ENCODE measurements at regions not wholly inside any gene's neighbourhood (a gene's known extent, or its start where the extent isn't known, plus 50 kb on each side); places are given as distances from the start of the nearest gene placed in this dataset.
"Not testable (repeated sequence)": the region's sequence is repeated elsewhere in the genome, so short reads cannot be mapped to it uniquely, and the experiment has no call there.

- H3K27me3 ChIP-seq (ENCODE audit: insufficient read depth); H3K4me3 ChIP-seq (ENCODE audit: low read depth in 2 of 2, low read length in 1 of 2); H3F3A ChIP-seq (replicated peaks; ENCODE audit: insufficient read depth); H3K9me2 ChIP-seq; H3K79me2 ChIP-seq (ENCODE audit: insufficient read depth); H3K9ac ChIP-seq; DNase-seq; H3K36me3 ChIP-seq (replicated peaks in 1 of 2; ENCODE audit: control insufficient read depth in 1 of 2, insufficient read depth in 2 of 2, low read length in 1 of 2); H3K9me3 ChIP-seq; H3K27ac ChIP-seq (ENCODE audit: low read depth in 2 of 2, low read length in 1 of 2); H3K4me1 ChIP-seq (ENCODE audit: control insufficient read depth in 1 of 2, insufficient read depth in 2 of 2, low read depth in 1 of 2, low read length in 1 of 2); POLR2A ChIA-PET; H3K4me2 ChIP-seq; H4K20me1 ChIP-seq (ENCODE audit: insufficient read depth); H2AFZ ChIP-seq (ENCODE audit: low read depth); CTCF ChIA-PET: not testable (repeated sequence)
- WGBS (ENCODE audit: low lambda C conversion rate): 0% methylated on average over 2 of the region's 2 CpGs
- peak; percentile 46 for TF ChIP-seq CTCF (IDR thresholded peaks at IDR 0.05)
Measured at GRCh38 chrX:91500499-91500898, 65.9 kb downstream of the PABPC5 start.

DNA sequence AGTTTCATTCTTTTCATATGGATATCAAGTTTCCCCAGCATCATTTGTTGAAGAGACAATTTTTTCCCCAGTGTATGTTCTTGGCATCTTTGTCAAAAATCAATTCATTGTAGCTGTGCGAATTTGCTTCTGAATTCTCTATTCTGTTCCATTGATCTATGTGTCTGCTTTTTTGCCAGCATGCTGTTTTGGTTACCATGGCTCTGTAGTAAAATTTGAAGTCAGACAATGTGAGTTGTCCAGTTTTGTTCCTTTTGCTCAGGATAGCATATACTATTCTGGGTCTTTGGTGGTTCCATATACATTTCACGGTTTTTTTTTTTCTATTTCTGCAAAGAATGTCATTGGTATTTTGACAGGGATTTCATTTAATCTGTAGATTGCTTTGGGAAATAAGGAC is 95.6 kb downstream of the PABPC5 start:
- POLR2A ChIA-PET; H3K9ac ChIP-seq; DNase-seq; H3K27ac ChIP-seq (ENCODE audit: low read depth in 2 of 2, low read length in 1 of 2); H3K9me3 ChIP-seq; H2AFZ ChIP-seq (ENCODE audit: low read depth); H3F3A ChIP-seq (replicated peaks; ENCODE audit: insufficient read depth); H3K27me3 ChIP-seq (ENCODE audit: insufficient read depth); H3K4me2 ChIP-seq; H3K36me3 ChIP-seq (replicated peaks in 1 of 2; ENCODE audit: control insufficient read depth in 1 of 2, insufficient read depth in 2 of 2, low read length in 1 of 2); H3K79me2 ChIP-seq (ENCODE audit: insufficient read depth); H4K20me1 ChIP-seq (ENCODE audit: insufficient read depth); H3K9me2 ChIP-seq; H3K4me1 ChIP-seq (ENCODE audit: control insufficient read depth in 1 of 2, insufficient read depth in 2 of 2, low read depth in 1 of 2, low read length in 1 of 2); H3K4me3 ChIP-seq (ENCODE audit: low read depth in 2 of 2, low read length in 1 of 2); CTCF ChIA-PET: not testable (repeated sequence)
- 0% methylated on average over 2 of the region's 2 CpGs for WGBS (ENCODE audit: low lambda C conversion rate)

DNA sequence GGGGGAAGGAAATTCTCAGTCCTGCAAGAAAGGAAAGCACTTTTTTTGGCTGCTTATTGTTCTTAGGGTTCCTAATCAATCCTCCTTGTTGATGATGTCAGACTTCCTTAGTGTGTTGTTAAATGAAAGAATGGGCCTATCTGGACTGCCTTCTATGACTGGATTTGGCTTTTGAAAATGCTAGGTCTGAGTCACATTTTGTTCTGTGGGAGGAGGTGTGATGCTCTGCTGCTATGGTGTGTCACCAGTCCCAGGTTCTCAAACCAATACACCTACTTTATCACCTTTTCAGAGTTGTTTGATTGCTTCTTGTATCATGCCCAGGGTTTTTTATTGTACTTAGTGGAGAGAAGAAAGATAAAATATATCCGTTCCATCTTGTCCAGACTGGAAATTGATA is 128.5 kb downstream of the PABPC5 start:
- H3K79me2 ChIP-seq (ENCODE audit: insufficient read depth); H3K27me3 ChIP-seq (ENCODE audit: insufficient read depth); H3K4me1 ChIP-seq (ENCODE audit: control insufficient read depth in 1 of 2, insufficient read depth in 2 of 2, low read depth in 1 of 2, low read length in 1 of 2); H3K9me3 ChIP-seq; H4K20me1 ChIP-seq (ENCODE audit: insufficient read depth); H3K4me3 ChIP-seq (ENCODE audit: low read depth in 2 of 2, low read length in 1 of 2); POLR2A ChIA-PET; H3K27ac ChIP-seq (ENCODE audit: low read depth in 2 of 2, low read length in 1 of 2); H2AFZ ChIP-seq (ENCODE audit: low read depth); DNase-seq; H3F3A ChIP-seq (replicated peaks; ENCODE audit: insufficient read depth); H3K9me2 ChIP-seq; H3K36me3 ChIP-seq (replicated peaks in 1 of 2; ENCODE audit: control insufficient read depth in 1 of 2, insufficient read depth in 2 of 2, low read length in 1 of 2); CTCF ChIA-PET; H3K4me2 ChIP-seq; H3K9ac ChIP-seq: not testable (repeated sequence)
- 0% methylated on average over 1 of the region's 1 CpG for WGBS (ENCODE audit: low lambda C conversion rate)
